Upper lobe of left lung (tissue), 6 donors: ENCODE measurements at regions not wholly inside any gene's neighbourhood (a gene's known extent, or its start where the extent isn't known, plus 50 kb on each side); places are given as distances from the start of the nearest gene placed in this dataset.

Experiments used
- ATAC-seq, 2 donors: fragments of 200-7000 bp; cut with Tn5 transposase; one replicate each; pipeline ENCODE4 v1.9.1; 2022; ENCODE audit warnings: mild to moderate bottlenecking in 2 of 2, moderate library complexity in 2 of 2; ENCODE audit not compliant: low FRiP score in 2 of 2
- DNase-seq, 2 donors: peaks; one replicate each; pipeline ENCODE4 v3.0.0-alpha.2; 2019 to 2020
- H3K27ac ChIP-seq, 4 donors: fragments of 200-600 bp; sonication (generic); one replicate each; pipeline ENCODE4 v1.5.1; 2016 to 2019
- H3K27me3 ChIP-seq, 4 donors: fragments of 200-600 bp; sonication (generic); one replicate each; pipeline ENCODE4 v1.5.1; 2017 to 2019
- H3K36me3 ChIP-seq, 4 donors: fragments of 200-600 bp; sonication (generic); one replicate each; pipeline ENCODE4 v1.5.1; 2016 to 2019
- H3K4me1 ChIP-seq, 4 donors: fragments of 200-600 bp; sonication (generic); one replicate each; pipeline ENCODE4 v1.5.1; 2018 to 2019
- H3K4me3 ChIP-seq, 4 donors: fragments of 200-600 bp; sonication (generic); one replicate each; pipeline ENCODE4 v1.5.1; 2017 to 2019; ENCODE audit warnings: mild to moderate bottlenecking in 2 of 4, moderate library complexity in 1 of 4
- H3K9me3 ChIP-seq, 4 donors: fragments of 200-600 bp; sonication (generic); one replicate each; pipeline ENCODE4 v1.5.1; 2018 to 2019
- CTCF ChIP-seq, 6 experiments: fragments of 450-650 bp in 4 of 6; fragments of 200-600 bp in 2 of 6; sonication (generic) in 2 of 6; IDR thresholded peaks; one replicate each; pipeline ENCODE4 v1.5.1; 2016 to 2019; ENCODE audit warnings: antibody characterized with exemption in 6 of 6
- EP300 ChIP-seq, 4 donors: sonication (generic); formaldehyde crosslinking; IDR thresholded peaks; one replicate each; pipeline ENCODE4 v1.5.1; 2017; ENCODE audit warnings: antibody characterized with exemption in 4 of 4, control low read depth in 2 of 4
- POLR2A ChIP-seq, 4 donors: fragments of 450-650 bp; IDR thresholded peaks; one replicate each; pipeline ENCODE4 v1.5.1; 2016 to 2017; ENCODE audit warnings: antibody characterized with exemption in 4 of 4, mild to moderate bottlenecking in 2 of 4
- POLR2AphosphoS5 ChIP-seq, 2 donors: sonication (generic); formaldehyde crosslinking; IDR thresholded peaks; one replicate each; pipeline ENCODE4 v1.5.1; 2017; ENCODE audit warnings: antibody characterized with exemption in 2 of 2
- whole genome bisulfite sequencing, 2 donors: methylation state at CpG; one replicate each; pipeline ENCODE4 v1.1.5; 2017 to 2018; 5-methylcytosine and 5-hydroxymethylcytosine counted together
- donor health status: DM: no; HTN: no; CAD: no; lungs with moderate emphysema.
- donor health status: DM: no; HTN: yes; CAD: no; lungs with severe emphysema.

- TF ChIP-seq CTCF (IDR thresholded peaks at IDR 0.05): no peak
- no peak for TF ChIP-seq POLR2A (IDR thresholded peaks at IDR 0.05)
- TF ChIP-seq POLR2AphosphoS5 (IDR thresholded peaks at IDR 0.05): no peak
- no peak for TF ChIP-seq EP300 (IDR thresholded peaks at IDR 0.05)
- Histone ChIP-seq H3K9me3 (no peaks in the 10 kb centered on the region), H3K36me3 (no peaks in the 10 kb centered on the region), H3K27ac (no peak overlapping the region), H3K4me3 (no peak overlapping the region), H3K27me3 (no peaks in the 10 kb centered on the region), H3K4me1 (peaks cover 0 to 7% (median 2%) of the 10 kb centered on the region in 4 donors)
- DNase-seq (no peak), ATAC-seq (no peak)
- 58 to 59% methylated on average over 5 of the region's 5 CpGs for WGBS, 2 donors
Measured at GRCh38 chr6:110529355-110529754, 52.9 kb upstream of the SLC22A16 start.

GRCh38 chr6:110528930-110529325 lies 52.5 kb upstream of the SLC22A16 start:
- DNase-seq: no peak
- Histone ChIP-seq H3K27me3 (no peaks in the 10 kb centered on the region), H3K9me3 (no peaks in the 10 kb centered on the region), H3K4me1 (peaks cover 0 to 7% (median 2%) of the 10 kb centered on the region in 4 donors), H3K27ac (no peak overlapping the region), H3K4me3 (no peak overlapping the region), H3K36me3 (no peaks in the 10 kb centered on the region)
- TF ChIP-seq EP300 (IDR thresholded peaks at IDR 0.05) (no peak), CTCF (IDR thresholded peaks at IDR 0.05) (no peak), POLR2AphosphoS5 (IDR thresholded peaks at IDR 0.05) (no peak), POLR2A (IDR thresholded peaks at IDR 0.05) (no peak)
- 93% methylated on average over 6 of the region's 6 CpGs for WGBS, 2 donors
- ATAC-seq: no peak

GRCh38 chr6:110528101-110528929 lies 51.9 kb upstream of the SLC22A16 start:
- Histone ChIP-seq H3K4me1 (peaks cover 0 to 7% (median 2%) of the 10 kb centered on the region in 4 donors), H3K27ac (no peak overlapping the region), H3K36me3 (no peaks in the 10 kb centered on the region), H3K27me3 (no peaks in the 10 kb centered on the region), H3K4me3 (no peak overlapping the region), H3K9me3 (no peaks in the 10 kb centered on the region)
- DNase-seq (peak in 1 of 2 donors; percentile 32), ATAC-seq (peak in 1 of 2 donors; percentile 85)
- WGBS, 2 donors: 13 to 29% methylated on average over 4 of the region's 4 CpGs
- TF ChIP-seq POLR2A (IDR thresholded peaks at IDR 0.05): no peak
- TF ChIP-seq CTCF (IDR thresholded peaks at IDR 0.05): peak; percentile 47 to 76 (median 60)

DNA sequence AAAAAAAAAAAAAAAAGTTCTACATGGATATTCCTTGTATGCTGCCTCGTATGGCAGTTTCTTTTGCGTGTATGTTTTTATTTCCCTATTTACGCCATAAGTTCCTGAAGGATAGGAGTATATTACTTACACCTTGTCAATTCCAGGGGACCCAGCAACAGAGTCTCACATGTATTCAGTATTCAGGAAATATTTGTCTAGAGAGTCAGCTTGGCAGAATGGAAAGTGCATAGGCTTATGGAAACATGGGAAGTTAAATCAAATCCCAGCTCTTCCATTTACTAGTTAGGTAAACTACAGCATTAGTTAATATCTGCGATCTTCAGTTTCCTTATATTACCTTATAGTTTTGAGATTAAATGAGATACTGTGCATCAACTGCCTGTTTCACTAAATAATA lies 51.1 kb upstream of the SLC22A16 start:
- Histone ChIP-seq H3K27ac (no peak overlapping the region), H3K9me3 (no peaks in the 10 kb centered on the region), H3K36me3 (no peaks in the 10 kb centered on the region), H3K4me3 (no peak overlapping the region), H3K4me1 (peaks cover 0 to 7% (median 2%) of the 10 kb centered on the region in 4 donors), H3K27me3 (no peaks in the 10 kb centered on the region)
- DNase-seq (no peak), ATAC-seq (no peak)
- 71 to 78% methylated on average over 4 of the region's 4 CpGs for WGBS, 2 donors
- TF ChIP-seq CTCF (IDR thresholded peaks at IDR 0.05) (no peak), POLR2A (IDR thresholded peaks at IDR 0.05) (no peak), POLR2AphosphoS5 (IDR thresholded peaks at IDR 0.05) (no peak), EP300 (IDR thresholded peaks at IDR 0.05) (no peak)

GRCh38 chr6:110526726-110527125 lies 50.3 kb upstream of the SLC22A16 start:
- no peaks in the 10 kb centered on the region for H3K27me3 ChIP-seq
- no peak overlapping the region for H3K4me3 ChIP-seq
- no peaks in the 10 kb centered on the region for H3K9me3 ChIP-seq
- peaks cover 0 to 7% (median 2%) of the 10 kb centered on the region in 4 donors for H3K4me1 ChIP-seq
- 47 to 69% methylated on average over 3 of the region's 3 CpGs for WGBS, 2 donors
- no peak for DNase-seq
- TF ChIP-seq POLR2AphosphoS5 (IDR thresholded peaks at IDR 0.05) (no peak), POLR2A (IDR thresholded peaks at IDR 0.05) (no peak), EP300 (IDR thresholded peaks at IDR 0.05) (no peak), CTCF (IDR thresholded peaks at IDR 0.05) (no peak)
- H3K36me3 ChIP-seq: no peaks in the 10 kb centered on the region
- no peak overlapping the region for H3K27ac ChIP-seq
- ATAC-seq: no peak
